ENCODE measurements at regions not wholly inside any gene's neighbourhood (a gene's known extent, or its start where the extent isn't known, plus 50 kb on each side); places are given as distances from the start of the nearest gene placed in this dataset.

GRCh38 chr21:38622827-38623209 lies 124.5 kb upstream of the ERG start:
- Histone ChIP-seq H3F3A (ENCODE audit: low read length, unreplicated experiment) (no peaks in the 10 kb centered on the region), H3K4me2 (ENCODE audit: low read length) (no peak overlapping the region), H3K27ac (ENCODE audit: low read length) (no peak overlapping the region), H3K27me3 (ENCODE audit: low read length) (peaks cover 15% of the 10 kb centered on the region; the same call in 1 of the 2 replicates), H3K9me3 (ENCODE audit: low read length) (no peaks in the 10 kb centered on the region), H3K4me3 (ENCODE audit: low read length) (no peak overlapping the region), H4K20me1 (ENCODE audit: low read length) (no peaks in the 10 kb centered on the region), H3K79me2 (ENCODE audit: low read length) (no peaks in the 10 kb centered on the region), H3K4me1 (ENCODE audit: insufficient read depth, low read length) (no peaks in the 10 kb centered on the region), H3K9ac (ENCODE audit: low read length) (no peak overlapping the region), H3K9me2 (replicated peaks; ENCODE audit: low read length) (no peaks in the 10 kb centered on the region), H3K36me3 (ENCODE audit: low read depth, low read length) (no peaks in the 10 kb centered on the region), H2AFZ (ENCODE audit: low read length) (no peak overlapping the region)
- no peak for TF ChIP-seq EZH2 (IDR thresholded peaks at IDR 0.05; ENCODE audit: low read length, unreplicated experiment)
- TF ChIP-seq EZH2phosphoT487 (IDR thresholded peaks at IDR 0.05; ENCODE audit: borderline replicate concordance, low read length) = no peak
- no peak for TF ChIP-seq CTCF (conservative IDR thresholded peaks at IDR 0.05; ENCODE audit: low read depth, low read length)
- no peak for ATAC-seq
- no peak for DNase-seq
- CTCF ChIA-PET = no interaction called here
- intact Hi-C loops (cut with micrococcal nuclease) = no loop called here
- no TSS peak for BruUV-seq (replicated peaks)
- POLR2A ChIA-PET (ENCODE audit: unreplicated experiment) = no interaction called here

GRCh38 chr21:38623552-38623951 lies 125.3 kb upstream of the ERG start:
- H3K9me2 ChIP-seq (replicated peaks; ENCODE audit: low read length) = no peaks in the 10 kb centered on the region
- no peaks in the 10 kb centered on the region for H3K4me1 ChIP-seq (ENCODE audit: insufficient read depth, low read length)
- no TSS peak for BruUV-seq (replicated peaks)
- peaks cover 16% of the 10 kb centered on the region; the same call in 1 of the 2 replicates for H3K27me3 ChIP-seq (ENCODE audit: low read length)
- H4K20me1 ChIP-seq (ENCODE audit: low read length) = no peaks in the 10 kb centered on the region
- H3K27ac ChIP-seq (ENCODE audit: low read length) = no peak overlapping the region
- H3F3A ChIP-seq (ENCODE audit: low read length, unreplicated experiment) = no peaks in the 10 kb centered on the region
- POLR2A ChIA-PET (ENCODE audit: unreplicated experiment) = no interaction called here
- no peak overlapping the region for H3K4me2 ChIP-seq (ENCODE audit: low read length)
- TF ChIP-seq EZH2 (IDR thresholded peaks at IDR 0.05; ENCODE audit: low read length, unreplicated experiment) (no peak), EZH2phosphoT487 (IDR thresholded peaks at IDR 0.05; ENCODE audit: borderline replicate concordance, low read length) (no peak), CTCF (conservative IDR thresholded peaks at IDR 0.05; ENCODE audit: low read depth, low read length) (no peak)
- H2AFZ ChIP-seq (ENCODE audit: low read length) = no peak overlapping the region
- no peaks in the 10 kb centered on the region for H3K36me3 ChIP-seq (ENCODE audit: low read depth, low read length)
- intact Hi-C loops (cut with micrococcal nuclease) = no loop called here
- no peak for ATAC-seq
- no peaks in the 10 kb centered on the region for H3K9me3 ChIP-seq (ENCODE audit: low read length)
- H3K9ac ChIP-seq (ENCODE audit: low read length) = no peak overlapping the region
- DNase-seq = no peak
- H3K79me2 ChIP-seq (ENCODE audit: low read length) = no peaks in the 10 kb centered on the region
- no peak overlapping the region for H3K4me3 ChIP-seq (ENCODE audit: low read length)
- CTCF ChIA-PET = no interaction called here

- peaks cover 6% of the 10 kb centered on the region; the same call in 1 of the 2 replicates for H3K27me3 ChIP-seq (ENCODE audit: low read length)
- no peaks in the 10 kb centered on the region for H3F3A ChIP-seq (ENCODE audit: low read length, unreplicated experiment)
- H4K20me1 ChIP-seq (ENCODE audit: low read length) = no peaks in the 10 kb centered on the region
- TF ChIP-seq CTCF (conservative IDR thresholded peaks at IDR 0.05; ENCODE audit: low read depth, low read length) (no peak), EZH2 (IDR thresholded peaks at IDR 0.05; ENCODE audit: low read length, unreplicated experiment) (no peak), EZH2phosphoT487 (IDR thresholded peaks at IDR 0.05; ENCODE audit: borderline replicate concordance, low read length) (no peak)
- H3K9me3 ChIP-seq (ENCODE audit: low read length) = no peaks in the 10 kb centered on the region
- intact Hi-C loops (cut with micrococcal nuclease) = no loop called here
- H3K36me3 ChIP-seq (ENCODE audit: low read depth, low read length) = no peaks in the 10 kb centered on the region
- H2AFZ ChIP-seq (ENCODE audit: low read length) = no peak overlapping the region
- no peak for DNase-seq
- no TSS peak for BruUV-seq (replicated peaks)
- no peak overlapping the region for H3K4me2 ChIP-seq (ENCODE audit: low read length)
- POLR2A ChIA-PET (ENCODE audit: unreplicated experiment) = no interaction called here
- no peak for ATAC-seq
- no peak overlapping the region for H3K4me3 ChIP-seq (ENCODE audit: low read length)
- no peak overlapping the region for H3K27ac ChIP-seq (ENCODE audit: low read length)
- CTCF ChIA-PET = no interaction called here
- H3K4me1 ChIP-seq (ENCODE audit: insufficient read depth, low read length) = no peaks in the 10 kb centered on the region
- no peaks in the 10 kb centered on the region for H3K79me2 ChIP-seq (ENCODE audit: low read length)
- H3K9me2 ChIP-seq (replicated peaks; ENCODE audit: low read length) = no peaks in the 10 kb centered on the region
- H3K9ac ChIP-seq (ENCODE audit: low read length) = no peak overlapping the region
These were observed 126.7 kb upstream of the ERG start for GRCh38 chr21:38625000-38625399.
